GM23248 (cell line): ENCODE measurements at regions not wholly inside any gene's neighbourhood (a gene's known extent, or its start where the extent isn't known, plus 50 kb on each side); places are given as distances from the start of the nearest gene placed in this dataset.

Experiments used
- EZH2 ChIP-seq: fragments of 200-600 bp; sonication (generic); IDR thresholded peaks from 2 replicates; pipeline ENCODE4 v1.6.1; 2018; ENCODE audit warnings: antibody characterized with exemption, mild to moderate bottlenecking; ENCODE audit not compliant: insufficient read depth, poor library complexity, severe bottlenecking
- EZH2phosphoT487 ChIP-seq: fragments of 200-600 bp; sonication (generic); IDR thresholded peaks from 2 replicates; pipeline ENCODE4 v1.6.1; 2018; ENCODE audit warnings: antibody characterized with exemption, moderate library complexity, mild to moderate bottlenecking, low read depth; ENCODE audit not compliant: insufficient read depth

DNA sequence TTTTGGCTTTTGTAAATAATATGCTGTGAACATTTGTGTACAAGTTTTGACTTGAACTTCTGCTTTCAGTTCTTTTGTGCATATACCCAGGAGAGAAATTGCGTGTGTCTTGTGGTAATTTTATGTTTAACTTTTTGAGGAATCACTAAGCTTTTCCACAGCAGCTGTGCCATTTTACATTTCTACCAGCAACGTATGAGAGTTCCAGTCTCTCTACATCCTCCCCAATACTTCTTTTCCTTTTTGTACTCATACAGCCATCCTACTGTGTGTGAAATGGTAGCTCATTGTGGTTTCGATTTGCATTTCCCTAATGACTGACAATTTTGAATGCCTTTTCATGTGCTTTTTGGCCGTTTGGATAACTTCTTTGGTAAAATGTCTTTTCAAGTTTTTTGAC lies 66.3 kb upstream of the INHBA start:
- TF ChIP-seq EZH2 (no peak), EZH2phosphoT487 (no peak)
